HCT116 (cell line): ENCODE measurements at regions not wholly inside any gene's neighbourhood (a gene's known extent, or its start where the extent isn't known, plus 50 kb on each side); places are given as distances from the start of the nearest gene placed in this dataset.

Source experiments
- ATAC-seq: fragments of 200-7000 bp; cut with Tn5 transposase; 2 replicates; pipeline ENCODE4 v1.9.1; 2020; ENCODE audit warnings: mild to moderate bottlenecking, moderate library complexity
- BruUV-seq: library from RNA; stranded (reverse); fragments of 400-500 nt; replicated peaks from 2 replicates; lab custom pipeline; 2021; lab: Mats Ljungman, UMichigan
- CTCF ChIA-PET: fragments of 300-600 bp; sonication (Branson Sonifier 250); formaldehyde crosslinking; loops from one replicate; lab custom pipeline; 2021; ENCODE audit warnings: antibody characterized with exemption; lab: Charles Lee
- POLR2A ChIA-PET: fragments of 300-600, 350-600 bp; sonication (Branson Sonifier 250); formaldehyde crosslinking; loops from one replicate; lab custom pipeline; 2021; ENCODE audit warnings: antibody characterized with exemption; lab: Charles Lee
- RAD21 ChIA-PET, 2 experiments: fragments of 300-600 bp; sonication (Branson Sonifier 250); formaldehyde crosslinking; loops; one replicate each; lab custom pipeline; 2023; ENCODE audit warnings: low total read pairs in 2 of 2; ENCODE audit not compliant: uncharacterized antibody in 2 of 2, unreplicated experiment in 2 of 2, low non-redundant PET in 1 of 2; lab: Charles Lee
- DNase-seq: peaks from one replicate; pipeline ENCODE4 v3.0.0-alpha.2; 2010; ENCODE audit warnings: low read depth, low spot score
- H2AFZ ChIP-seq: fragments of 200-600 bp; shearing (Covaris generic), sonication (generic); 2 replicates; pipeline ENCODE4 v1.6.1; 2017; ENCODE audit warnings: low read depth, mixed run types, mixed read lengths, antibody characterized with exemption, low read length; ENCODE audit not compliant: poor library complexity, severe bottlenecking
- H3K27ac ChIP-seq: 2 replicates; pipeline ENCODE4 v1.5.1; 2012; ENCODE audit warnings: low read depth, low read length
- H3K27me3 ChIP-seq: fragments of 200-600 bp; sonication (generic); 2 replicates; pipeline ENCODE4 v1.6.1; 2016; ENCODE audit warnings: mixed run types, low read length, mixed read lengths; ENCODE audit not compliant: insufficient read depth
- H3K36me3 ChIP-seq, 2 experiments: fragments of 200-500 bp in 1 of 2; fragments of 200-600 bp in 1 of 2; sonication (Bioruptor generic) in 1 of 2; sonication (generic) in 1 of 2; 2 replicates each; pipeline versions ENCODE4 v1.5.1 to v1.6.1; 2014 to 2016; ENCODE audit warnings: low read length in 2 of 2, inconsistent platforms in 1 of 2, mixed read lengths in 1 of 2, mixed run types in 1 of 2; ENCODE audit not compliant: insufficient read depth in 2 of 2, control insufficient read depth in 1 of 2
- H3K4me1 ChIP-seq, 2 experiments: fragments of 200-600 bp in 1 of 2; sonication (generic) in 1 of 2; 2 replicates each; pipeline versions ENCODE4 v1.5.1 to v1.6.1; 2012 to 2017; ENCODE audit warnings: low read length in 2 of 2, inconsistent platforms in 1 of 2, mild to moderate bottlenecking in 1 of 2, mixed read lengths in 1 of 2, mixed run types in 1 of 2, moderate library complexity in 1 of 2; ENCODE audit not compliant: insufficient read depth in 2 of 2, control insufficient read depth in 1 of 2
- H3K4me2 ChIP-seq: fragments of 200-600 bp; sonication (generic); 2 replicates; pipeline ENCODE4 v1.6.1; 2017; ENCODE audit warnings: mixed run types, low read length, mixed read lengths
- H3K4me3 ChIP-seq, 2 experiments: fragments of 200-600 bp in 1 of 2; sonication (generic) in 1 of 2; replicated peaks in 1 of 2; 2 replicates each; pipeline ENCODE4 v1.5.1; 2011 to 2016; ENCODE audit warnings: low read length in 2 of 2, control low read depth in 1 of 2, low read depth in 1 of 2, mild to moderate bottlenecking in 1 of 2, mixed read lengths in 1 of 2, mixed run types in 1 of 2
- H3K79me2 ChIP-seq: fragments of 200-600 bp; sonication (generic); 2 replicates; pipeline ENCODE4 v1.6.1; 2017; ENCODE audit warnings: mild to moderate bottlenecking, mixed run types, low read length, moderate library complexity, mixed read lengths; ENCODE audit not compliant: insufficient read depth
- H3K9ac ChIP-seq: fragments of 200-600 bp; sonication (generic); 2 replicates; pipeline ENCODE4 v1.6.1; 2016; ENCODE audit warnings: low read length, mixed read lengths
- H3K9me2 ChIP-seq: fragments of 200-600 bp; sonication (generic), shearing (Covaris generic); 2 replicates; pipeline ENCODE4 v1.6.1; 2017; ENCODE audit warnings: mixed run types, mild to moderate bottlenecking, moderate library complexity; ENCODE audit not compliant: insufficient read depth
- H3K9me3 ChIP-seq, 2 experiments: fragments of 200-500 bp in 1 of 2; fragments of 200-600 bp in 1 of 2; sonication (Bioruptor generic) in 1 of 2; sonication (generic) in 1 of 2; 2 replicates each; pipeline ENCODE4 v1.6.1; 2014 to 2017; ENCODE audit warnings: low read length in 2 of 2, mixed read lengths in 2 of 2, inconsistent platforms in 1 of 2, low read depth in 1 of 2, mild to moderate bottlenecking in 1 of 2, mixed run types in 1 of 2, moderate library complexity in 1 of 2; ENCODE audit not compliant: control insufficient read depth in 1 of 2, insufficient read depth in 1 of 2
- H4K20me1 ChIP-seq: fragments of 200-600 bp; sonication (generic), shearing (Covaris generic); 2 replicates; pipeline ENCODE4 v1.6.1; 2017; ENCODE audit warnings: mixed run types, mild to moderate bottlenecking, moderate library complexity; ENCODE audit not compliant: insufficient read depth
- CBX3 ChIP-seq: IDR thresholded peaks from 2 replicates; pipeline ENCODE4 v1.6.1; 2012; ENCODE audit warnings: low read depth
- CEBPB ChIP-seq: IDR thresholded peaks from 2 replicates; pipeline ENCODE4 v1.6.1; 2012; ENCODE audit warnings: low read depth
- ELF1 ChIP-seq: IDR thresholded peaks from 2 replicates; pipeline ENCODE4 v1.6.1; 2012; ENCODE audit warnings: low read depth, borderline replicate concordance
- EZH2 ChIP-seq: fragments of 200-600 bp; sonication (generic); IDR thresholded peaks from 2 replicates; pipeline ENCODE4 v1.6.1; 2017; ENCODE audit warnings: antibody characterized with exemption, mixed run types
- EZH2phosphoT487 ChIP-seq: fragments of 200-600 bp; IDR thresholded peaks from 2 replicates; pipeline ENCODE4 v1.6.1; 2018; ENCODE audit warnings: antibody characterized with exemption, borderline replicate concordance
- FOSL1 ChIP-seq: IDR thresholded peaks from 2 replicates; pipeline ENCODE4 v1.6.1; 2012; ENCODE audit warnings: low read depth
- JUND ChIP-seq: IDR thresholded peaks from 2 replicates; pipeline ENCODE4 v1.6.1; 2012
- POLR2AphosphoS5 ChIP-seq: IDR thresholded peaks from 2 replicates; pipeline ENCODE4 v1.6.1; 2011; ENCODE audit warnings: mild to moderate bottlenecking, low read depth, low read length, moderate library complexity
- RAD21 ChIP-seq: IDR thresholded peaks from 2 replicates; pipeline ENCODE4 v1.6.1; 2012; ENCODE audit warnings: low read depth, mild to moderate bottlenecking
- REST ChIP-seq: IDR thresholded peaks from 2 replicates; pipeline ENCODE4 v1.6.1; 2012; ENCODE audit warnings: low read depth
- SIN3A ChIP-seq: IDR thresholded peaks from 2 replicates; pipeline ENCODE4 v1.6.1; 2012; ENCODE audit warnings: low read depth
- YY1 ChIP-seq: IDR thresholded peaks from 2 replicates; pipeline ENCODE4 v1.6.1; 2011; ENCODE audit warnings: low read length, low read depth, moderate library complexity, mild to moderate bottlenecking; ENCODE audit not compliant: insufficient replicate concordance; ENCODE audit errors: extremely low read depth
- ZNF274 ChIP-seq: fragments of 200-500 bp; sonication (Bioruptor generic); IDR thresholded peaks from 2 replicates; pipeline ENCODE4 v1.6.1; 2014; ENCODE audit warnings: mild to moderate bottlenecking, low read depth, low read length, inconsistent platforms
- intact Hi-C: fragments of 100-400 bp; cut with micrococcal nuclease; formaldehyde crosslinking; loops from 2 replicates; pipeline ENCODE4 v1.10.0; 2022
- TF ChIP-seq, protein P1 (sequence below), 3 experiments: fragments of 200-600 bp in 1 of 3; sonication (generic) in 1 of 3; IDR thresholded peaks in 2 of 3; conservative IDR thresholded peaks in 1 of 3; 2 replicates each; pipeline ENCODE4 v1.5.1; 2012 to 2017; ENCODE audit warnings: low read depth in 2 of 3, low read length in 2 of 3, antibody characterized with exemption in 1 of 3, borderline replicate concordance in 1 of 3, control low read depth in 1 of 3, mild to moderate bottlenecking in 1 of 3, mixed read lengths in 1 of 3, mixed run types in 1 of 3, moderate library complexity in 1 of 3; ENCODE audit not compliant: insufficient read depth in 1 of 3
- TF ChIP-seq, protein P2 (sequence below): IDR thresholded peaks from 2 replicates; pipeline ENCODE4 v1.6.1; 2011; ENCODE audit warnings: mild to moderate bottlenecking, low read length, moderate library complexity; ENCODE audit not compliant: insufficient replicate concordance; ENCODE audit errors: extremely low read depth

DNA sequence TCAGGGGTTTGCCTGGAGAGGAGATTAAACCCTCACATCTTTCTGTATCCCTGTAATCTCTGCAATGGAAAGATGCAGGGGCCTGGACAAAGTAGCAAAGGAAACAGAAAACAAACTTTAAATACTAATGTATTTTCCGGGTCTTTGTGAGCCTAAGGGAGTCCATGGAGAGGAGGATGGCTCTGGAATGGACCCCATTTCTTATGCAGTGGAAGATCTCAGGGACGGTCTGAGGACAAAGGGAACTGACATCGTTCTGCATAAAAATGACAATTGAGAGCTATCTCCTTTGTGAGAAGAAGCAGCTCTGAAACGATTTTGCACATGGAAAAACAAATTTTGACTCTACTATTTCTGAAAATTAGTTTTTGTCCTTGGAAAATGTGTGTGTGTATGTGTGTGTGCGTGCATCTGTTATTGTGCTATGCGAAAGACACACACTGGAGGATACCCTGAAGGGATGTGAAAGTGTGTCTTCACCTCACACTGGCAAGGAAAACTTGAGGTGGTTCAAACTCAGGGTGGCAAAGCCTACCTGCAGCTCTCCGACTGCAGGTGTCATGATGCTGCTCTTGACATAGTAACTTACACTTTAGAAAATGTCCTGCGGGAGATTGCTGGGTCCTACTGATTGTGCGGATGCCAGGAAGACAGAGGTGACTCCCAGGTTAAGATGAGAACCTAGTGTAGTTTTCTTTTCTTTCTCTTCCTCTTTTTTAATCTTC, 126.4 kb upstream of the JADE1 start (continued):
- TF ChIP-seq POLR2AphosphoS5 (no peak), EZH2phosphoT487 (no peak), YY1 (no peak)

DNA sequence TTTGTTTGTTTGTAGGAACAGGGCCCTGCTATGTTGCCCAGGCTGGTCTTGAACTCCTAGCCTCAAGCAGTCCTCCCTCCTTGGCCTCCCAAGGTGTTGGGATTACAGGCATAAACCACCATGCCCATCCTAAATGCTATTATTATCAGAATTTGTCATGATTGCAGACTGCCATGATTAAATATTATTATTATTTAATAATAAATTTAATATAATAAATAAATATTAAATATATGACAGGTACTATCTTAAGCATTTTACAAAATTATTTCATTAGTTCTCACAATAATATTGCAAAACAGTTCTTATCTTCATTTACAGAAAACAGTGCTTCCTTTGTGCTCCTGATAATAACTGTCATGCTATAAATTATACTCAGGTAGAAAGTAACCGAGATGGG, 133.4 kb upstream of the JADE1 start:
- ChIA-PET POLR2A (no interaction called here), CTCF (no interaction called here), RAD21 (no interaction called here)
- H3K4me2 ChIP-seq: no peak overlapping the region
- intact Hi-C loops: no loop called here
- no peaks in the 10 kb centered on the region for H3K9me3 ChIP-seq
- H3K9me2 ChIP-seq: no peaks in the 10 kb centered on the region
- no peak overlapping the region for H2AFZ ChIP-seq
- ATAC-seq (no peak), DNase-seq (no peak)
- no peak overlapping the region for H3K9ac ChIP-seq
- BruUV-seq: no TSS peak
- no peaks in the 10 kb centered on the region for H3K4me1 ChIP-seq
- no peak for TF ChIP-seq EZH2phosphoT487
- no peak for TF ChIP-seq ELF1
- TF ChIP-seq, protein P1, sequence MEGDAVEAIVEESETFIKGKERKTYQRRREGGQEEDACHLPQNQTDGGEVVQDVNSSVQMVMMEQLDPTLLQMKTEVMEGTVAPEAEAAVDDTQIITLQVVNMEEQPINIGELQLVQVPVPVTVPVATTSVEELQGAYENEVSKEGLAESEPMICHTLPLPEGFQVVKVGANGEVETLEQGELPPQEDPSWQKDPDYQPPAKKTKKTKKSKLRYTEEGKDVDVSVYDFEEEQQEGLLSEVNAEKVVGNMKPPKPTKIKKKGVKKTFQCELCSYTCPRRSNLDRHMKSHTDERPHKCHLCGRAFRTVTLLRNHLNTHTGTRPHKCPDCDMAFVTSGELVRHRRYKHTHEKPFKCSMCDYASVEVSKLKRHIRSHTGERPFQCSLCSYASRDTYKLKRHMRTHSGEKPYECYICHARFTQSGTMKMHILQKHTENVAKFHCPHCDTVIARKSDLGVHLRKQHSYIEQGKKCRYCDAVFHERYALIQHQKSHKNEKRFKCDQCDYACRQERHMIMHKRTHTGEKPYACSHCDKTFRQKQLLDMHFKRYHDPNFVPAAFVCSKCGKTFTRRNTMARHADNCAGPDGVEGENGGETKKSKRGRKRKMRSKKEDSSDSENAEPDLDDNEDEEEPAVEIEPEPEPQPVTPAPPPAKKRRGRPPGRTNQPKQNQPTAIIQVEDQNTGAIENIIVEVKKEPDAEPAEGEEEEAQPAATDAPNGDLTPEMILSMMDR (IDR thresholded peaks at IDR 0.05 in 2 of 3, conservative IDR thresholded peaks at IDR 0.05 in 1 of 3; ENCODE audit: borderline replicate concordance in 1 of 3, insufficient read depth in 1 of 3, low read depth in 2 of 3, low read length in 2 of 3): no peak
- TF ChIP-seq REST: no peak
- no peak for TF ChIP-seq FOSL1
- no peak for TF ChIP-seq CEBPB
- TF ChIP-seq EZH2: no peak
- no peak for TF ChIP-seq RAD21
- no peak for TF ChIP-seq CBX3
- TF ChIP-seq, protein P2, sequence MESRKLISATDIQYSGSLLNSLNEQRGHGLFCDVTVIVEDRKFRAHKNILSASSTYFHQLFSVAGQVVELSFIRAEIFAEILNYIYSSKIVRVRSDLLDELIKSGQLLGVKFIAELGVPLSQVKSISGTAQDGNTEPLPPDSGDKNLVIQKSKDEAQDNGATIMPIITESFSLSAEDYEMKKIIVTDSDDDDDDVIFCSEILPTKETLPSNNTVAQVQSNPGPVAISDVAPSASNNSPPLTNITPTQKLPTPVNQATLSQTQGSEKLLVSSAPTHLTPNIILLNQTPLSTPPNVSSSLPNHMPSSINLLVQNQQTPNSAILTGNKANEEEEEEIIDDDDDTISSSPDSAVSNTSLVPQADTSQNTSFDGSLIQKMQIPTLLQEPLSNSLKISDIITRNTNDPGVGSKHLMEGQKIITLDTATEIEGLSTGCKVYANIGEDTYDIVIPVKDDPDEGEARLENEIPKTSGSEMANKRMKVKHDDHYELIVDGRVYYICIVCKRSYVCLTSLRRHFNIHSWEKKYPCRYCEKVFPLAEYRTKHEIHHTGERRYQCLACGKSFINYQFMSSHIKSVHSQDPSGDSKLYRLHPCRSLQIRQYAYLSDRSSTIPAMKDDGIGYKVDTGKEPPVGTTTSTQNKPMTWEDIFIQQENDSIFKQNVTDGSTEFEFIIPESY: no peak
- TF ChIP-seq POLR2AphosphoS5: no peak
- TF ChIP-seq ZNF274: no peak
- TF ChIP-seq JUND: no peak
- TF ChIP-seq SIN3A: no peak
- no peaks in the 10 kb centered on the region for H3K27me3 ChIP-seq
- no peaks in the 10 kb centered on the region for H3K79me2 ChIP-seq
- no peaks in the 10 kb centered on the region for H3K36me3 ChIP-seq
- H4K20me1 ChIP-seq: no peaks in the 10 kb centered on the region
- no peak overlapping the region for H3K4me3 ChIP-seq
- no peak overlapping the region for H3K27ac ChIP-seq
